ENCODE measurements at regions not wholly inside any gene's neighbourhood (a gene's known extent, or its start where the extent isn't known, plus 50 kb on each side); places are given as distances from the start of the nearest gene placed in this dataset.

DNA sequence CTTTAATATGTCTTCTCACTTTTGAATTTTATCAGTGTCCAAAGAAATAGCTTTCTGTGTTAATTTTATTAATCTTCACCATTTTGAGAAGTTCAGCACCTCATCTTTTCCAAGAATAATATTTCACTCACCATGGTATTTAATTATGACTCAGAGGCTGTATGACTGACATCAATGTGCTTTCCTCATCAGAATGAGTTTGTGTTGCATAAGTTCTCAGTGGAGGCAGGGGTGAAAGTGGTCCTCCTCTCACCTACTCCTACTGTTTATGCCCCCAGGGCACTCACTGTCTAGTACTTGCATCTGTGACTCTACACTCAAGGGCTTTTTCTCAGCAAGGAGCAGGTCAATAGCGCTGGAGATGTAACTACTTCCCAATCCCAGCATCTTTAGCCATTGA is 905.3 kb upstream of the INTU start:
- no peak for TF ChIP-seq POU6F1 (CRISPR knock-in tag; IDR thresholded peaks at IDR 0.05; ENCODE audit: borderline replicate concordance, low read depth)
- no peak for TF ChIP-seq PPARA (CRISPR knock-in tag; IDR thresholded peaks at IDR 0.05; ENCODE audit: borderline replicate concordance)
- ATAC-seq, result no peak

DNA sequence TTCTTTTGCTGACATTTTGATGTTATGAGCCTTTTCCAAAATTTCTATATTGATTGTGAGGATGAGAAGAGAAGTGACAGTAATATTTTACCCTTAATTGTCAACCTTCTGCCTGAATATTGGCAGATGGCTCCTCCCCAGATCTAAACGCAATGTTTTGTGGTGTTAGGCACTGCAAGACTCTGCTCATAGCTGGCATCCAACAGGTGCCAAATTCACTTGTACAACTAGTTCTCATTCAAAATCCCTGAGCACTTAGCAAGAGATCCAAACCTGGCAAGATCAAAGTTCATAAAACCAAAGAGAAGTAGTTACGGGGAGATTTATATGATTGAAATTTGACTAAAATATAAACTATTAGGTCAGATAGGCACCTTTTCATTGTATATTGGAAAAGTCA is 901.7 kb upstream of the INTU start:
- TF ChIP-seq ARNTL (CRISPR knock-in tag; IDR thresholded peaks at IDR 0.05; ENCODE audit: borderline replicate concordance, low read depth), result no peak
- no peak for TF ChIP-seq SNAI2 (CRISPR knock-in tag; IDR thresholded peaks at IDR 0.05)
- TF ChIP-seq PPARA (CRISPR knock-in tag; IDR thresholded peaks at IDR 0.05; ENCODE audit: borderline replicate concordance), result no peak
- TF ChIP-seq POU6F1 (CRISPR knock-in tag; IDR thresholded peaks at IDR 0.05; ENCODE audit: borderline replicate concordance, low read depth), result no peak
- TF ChIP-seq ISL1 (CRISPR knock-in tag; IDR thresholded peaks at IDR 0.05), result no peak
- no peak for ATAC-seq

- TF ChIP-seq CREB5 (CRISPR knock-in tag; IDR thresholded peaks at IDR 0.05; ENCODE audit: low read depth) (no peak), ZFP30 (CRISPR knock-in tag; IDR thresholded peaks at IDR 0.05) (no peak), TCF4 (CRISPR knock-in tag; IDR thresholded peaks at IDR 0.05; ENCODE audit: borderline replicate concordance) (no peak), PPARA (CRISPR knock-in tag; IDR thresholded peaks at IDR 0.05; ENCODE audit: borderline replicate concordance) (no peak), TOX (CRISPR knock-in tag; IDR thresholded peaks at IDR 0.05; ENCODE audit: borderline replicate concordance) (no peak), ZNF8 (CRISPR knock-in tag; IDR thresholded peaks at IDR 0.05) (no peak), ESRRG (CRISPR knock-in tag; IDR thresholded peaks at IDR 0.05) (no peak), CSRNP3 (CRISPR knock-in tag; IDR thresholded peaks at IDR 0.05) (no peak), GLIS3 (CRISPR knock-in tag; IDR thresholded peaks at IDR 0.05) (no peak), SNAI2 (CRISPR knock-in tag; IDR thresholded peaks at IDR 0.05) (no peak), BACH2 (CRISPR knock-in tag; IDR thresholded peaks at IDR 0.05; ENCODE audit: borderline replicate concordance) (no peak), CSDC2 (CRISPR knock-in tag; IDR thresholded peaks at IDR 0.05) (no peak), ZFP3 (CRISPR knock-in tag; IDR thresholded peaks at IDR 0.05) (no peak), ZC3H10 (CRISPR knock-in tag; IDR thresholded peaks at IDR 0.05) (no peak), ZNF70 (CRISPR knock-in tag; IDR thresholded peaks at IDR 0.05) (no peak), PATZ1 (CRISPR knock-in tag; IDR thresholded peaks at IDR 0.05; ENCODE audit: borderline replicate concordance) (no peak), ISL1 (CRISPR knock-in tag; IDR thresholded peaks at IDR 0.05) (no peak), ARNTL (CRISPR knock-in tag; IDR thresholded peaks at IDR 0.05; ENCODE audit: borderline replicate concordance, low read depth) (no peak), POU6F1 (CRISPR knock-in tag; IDR thresholded peaks at IDR 0.05; ENCODE audit: borderline replicate concordance, low read depth) (no peak), ZNF565 (CRISPR knock-in tag; conservative IDR thresholded peaks at IDR 0.05; ENCODE audit: low read depth) (no peak)
- ATAC-seq, result no peak
Observed at GRCh38 chr4:126733301-126733700, 899.5 kb upstream of the INTU start.
